NCI-H187 treated with DMSO at 0.1 percent for 48 hours (cell line): ENCODE measurements at regions not wholly inside any gene's neighbourhood (a gene's known extent, or its start where the extent isn't known, plus 50 kb on each side); places are given as distances from the start of the nearest gene placed in this dataset.

ENCODE experiments used
- DNase-seq: peaks from one replicate; lab custom pipeline; 2025; lab: John Stamatoyannopoulos, UW

DNA sequence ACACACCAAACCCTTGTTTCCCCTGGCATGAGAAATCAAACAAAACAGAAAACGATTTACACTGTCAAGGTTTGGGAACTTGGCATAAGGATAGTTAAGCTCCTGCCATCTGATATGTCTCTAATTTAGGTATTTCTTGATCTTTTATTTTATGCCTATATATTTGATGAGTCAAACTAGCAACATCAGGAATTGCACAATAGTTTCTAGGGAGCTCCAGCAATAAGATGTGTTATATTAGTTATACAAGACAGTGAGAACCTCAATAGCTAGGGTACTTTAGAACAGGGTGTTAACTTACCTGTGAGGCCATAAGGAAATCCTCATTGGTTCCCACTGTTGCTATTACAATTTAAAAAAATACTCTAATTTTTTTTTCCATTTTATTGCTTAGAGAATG is 474.2 kb downstream of the GBA3 start:
- DNase-seq, result no peak

- no peak for DNase-seq
Measured at GRCh38 chr4:23166407-23166806, 473.7 kb downstream of the GBA3 start.

DNA sequence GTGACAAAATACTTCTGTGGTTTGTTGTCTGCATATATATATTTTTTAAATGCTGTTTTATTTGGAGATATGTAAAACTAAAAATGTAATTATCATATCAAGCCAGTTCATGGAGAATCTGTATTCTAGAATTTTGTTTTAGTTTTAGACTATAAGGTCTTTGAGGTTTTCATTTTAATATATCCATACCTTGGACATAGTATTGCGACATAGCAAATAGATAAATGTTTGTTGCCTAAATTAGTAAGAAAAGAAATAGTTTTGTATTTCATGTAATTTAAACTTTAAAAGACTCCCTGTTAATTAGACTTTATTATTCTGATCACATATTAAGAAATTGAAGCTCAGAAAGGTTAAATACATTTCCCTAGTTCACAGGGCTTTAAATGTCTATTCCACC is 472.9 kb downstream of the GBA3 start:
- no peak for DNase-seq

- no peak for DNase-seq
Measured at GRCh38 chr4:23163647-23164436, 471.1 kb downstream of the GBA3 start.

GRCh38 chr4:23162275-23162674 is 469.5 kb downstream of the GBA3 start:
- DNase-seq, result no peak

DNA sequence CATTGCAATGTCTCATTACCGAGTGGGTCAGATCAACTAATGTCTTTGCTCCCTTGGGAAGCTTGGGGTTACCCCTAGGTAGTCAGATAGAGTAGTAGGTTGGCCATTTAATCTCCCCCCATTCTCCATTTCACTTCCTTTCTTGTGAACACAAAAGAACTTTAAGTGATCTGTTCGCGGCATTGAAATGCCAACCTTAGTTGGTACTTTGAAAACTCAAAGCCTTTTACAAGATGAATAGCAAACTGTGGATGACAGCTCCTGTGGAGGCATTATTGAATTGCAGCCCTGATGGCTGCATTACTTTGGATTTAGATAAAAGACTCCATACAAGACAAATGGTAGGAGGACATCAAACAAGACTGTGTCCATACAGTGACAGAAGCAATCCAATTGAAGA is 469.1 kb downstream of the GBA3 start:
- no peak for DNase-seq

DNA sequence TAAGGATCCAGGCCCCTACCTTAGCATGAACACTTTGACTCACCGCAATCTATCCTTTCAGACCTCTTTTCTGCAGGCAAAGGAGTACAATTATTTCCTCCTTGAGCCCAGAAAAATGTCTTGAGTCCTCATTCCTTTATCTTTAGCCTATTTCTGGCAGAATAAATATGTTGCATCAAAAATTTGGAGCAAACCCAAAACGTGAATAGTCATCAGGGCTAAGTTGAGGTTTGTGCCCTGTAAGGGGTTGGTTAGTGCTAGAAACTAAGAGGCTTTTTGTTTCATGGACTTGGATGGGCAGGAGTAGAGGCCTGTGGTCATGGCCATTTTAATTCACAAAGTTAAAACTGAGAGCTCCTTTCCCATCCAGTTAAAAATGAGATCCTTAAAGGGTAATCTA is 460.3 kb downstream of the GBA3 start:
- no peak for DNase-seq

DNA sequence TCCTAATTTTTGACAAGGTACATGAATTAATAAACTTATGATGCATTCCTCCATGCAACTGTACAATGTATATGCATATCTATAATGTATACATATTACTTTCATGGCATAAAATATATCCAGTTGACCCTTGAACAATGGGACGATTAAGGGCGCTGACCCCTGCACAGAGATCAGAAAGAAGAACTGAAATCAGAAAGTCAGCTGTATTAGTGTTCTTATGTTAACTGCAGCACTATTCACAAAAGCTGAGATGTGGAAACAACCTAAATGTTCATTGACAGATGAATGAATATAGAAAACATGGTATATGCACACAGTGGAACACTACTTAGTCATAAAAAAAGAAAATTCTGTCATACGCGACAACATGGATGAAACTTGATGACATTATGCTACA is 457.1 kb downstream of the GBA3 start:
- no peak for DNase-seq

DNA sequence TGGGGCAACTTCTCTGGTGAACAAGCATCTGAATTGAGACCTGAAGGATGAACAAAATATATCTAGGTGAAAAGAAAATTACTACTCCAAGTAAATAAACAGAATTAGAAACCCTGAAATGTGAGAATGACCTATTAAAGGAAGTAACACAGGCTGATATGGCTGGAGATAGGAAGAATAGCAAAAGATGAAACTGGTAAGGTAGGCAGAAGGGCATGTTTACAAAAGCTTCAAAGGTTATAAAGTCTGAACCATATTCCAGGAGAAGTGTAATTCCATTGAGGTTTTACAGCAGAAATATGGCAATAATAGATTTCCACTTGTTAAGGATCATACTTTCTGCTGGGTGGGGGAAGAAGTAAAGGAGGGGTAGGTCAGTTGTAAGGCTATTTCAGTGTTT is 452.0 kb downstream of the GBA3 start:
- DNase-seq, result no peak

DNA sequence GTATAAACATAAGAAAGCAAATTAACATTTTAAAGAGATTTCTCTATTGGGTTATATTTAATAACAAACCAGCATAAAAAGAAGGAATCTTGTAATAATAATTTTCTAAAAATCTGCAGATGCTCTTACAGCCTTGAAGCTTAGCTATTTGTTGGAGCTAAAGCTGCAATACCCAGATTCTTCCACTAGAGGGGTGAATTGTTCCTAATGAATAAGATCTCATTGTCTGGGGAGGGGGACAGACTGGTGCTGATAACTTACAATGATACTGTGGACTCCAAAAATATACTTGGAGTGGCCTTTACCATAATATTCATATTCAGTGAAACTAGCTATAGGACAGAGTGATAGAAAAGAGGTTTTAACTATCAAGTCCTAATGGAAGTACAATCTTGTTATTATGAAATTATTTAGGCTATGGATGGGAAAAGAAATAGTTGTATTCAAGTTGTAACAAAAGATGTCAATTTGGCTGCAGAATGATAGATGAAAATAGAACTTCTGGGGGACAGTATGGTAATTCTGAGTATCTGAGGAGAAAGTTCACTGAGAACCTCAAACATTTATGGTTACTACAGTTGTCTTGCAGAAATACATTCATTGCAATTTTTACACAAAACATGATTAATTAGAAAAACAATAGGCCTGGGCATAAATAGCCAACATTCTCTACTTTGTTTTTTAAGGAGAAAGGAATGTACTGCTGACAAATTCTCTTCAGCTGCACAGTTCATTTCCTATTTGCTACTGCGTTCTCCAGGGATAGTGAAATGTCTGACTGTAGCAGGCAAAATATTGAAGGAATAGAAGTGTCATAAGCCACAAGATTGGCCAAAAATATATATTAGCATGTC is 443.3 kb downstream of the GBA3 start:
- DNase-seq, result no peak

DNA sequence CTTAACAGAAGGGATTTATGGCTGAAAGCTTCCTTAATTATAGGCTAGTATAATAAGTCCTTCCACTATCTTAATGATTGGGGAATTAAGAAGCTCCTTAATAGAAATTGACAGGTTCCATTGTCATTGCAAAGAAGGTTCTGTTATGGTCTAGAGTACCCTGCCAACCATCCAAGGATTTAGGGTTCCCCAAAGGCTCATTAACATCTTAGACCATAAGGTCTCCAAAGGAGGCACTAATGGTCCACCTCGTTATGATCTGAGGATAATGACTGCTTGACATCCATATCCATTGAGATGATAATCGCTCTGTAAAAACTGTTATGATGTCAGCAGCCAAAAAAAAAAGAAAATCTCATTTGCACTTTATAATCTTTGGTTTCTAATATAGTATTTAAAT is 441.6 kb downstream of the GBA3 start:
- no peak for DNase-seq

- DNase-seq, result no peak
Measured at GRCh38 chr4:23130845-23131244, 438.1 kb downstream of the GBA3 start.

- DNase-seq, result no peak
Measured at GRCh38 chr4:23125118-23125517, 432.4 kb downstream of the GBA3 start.

DNA sequence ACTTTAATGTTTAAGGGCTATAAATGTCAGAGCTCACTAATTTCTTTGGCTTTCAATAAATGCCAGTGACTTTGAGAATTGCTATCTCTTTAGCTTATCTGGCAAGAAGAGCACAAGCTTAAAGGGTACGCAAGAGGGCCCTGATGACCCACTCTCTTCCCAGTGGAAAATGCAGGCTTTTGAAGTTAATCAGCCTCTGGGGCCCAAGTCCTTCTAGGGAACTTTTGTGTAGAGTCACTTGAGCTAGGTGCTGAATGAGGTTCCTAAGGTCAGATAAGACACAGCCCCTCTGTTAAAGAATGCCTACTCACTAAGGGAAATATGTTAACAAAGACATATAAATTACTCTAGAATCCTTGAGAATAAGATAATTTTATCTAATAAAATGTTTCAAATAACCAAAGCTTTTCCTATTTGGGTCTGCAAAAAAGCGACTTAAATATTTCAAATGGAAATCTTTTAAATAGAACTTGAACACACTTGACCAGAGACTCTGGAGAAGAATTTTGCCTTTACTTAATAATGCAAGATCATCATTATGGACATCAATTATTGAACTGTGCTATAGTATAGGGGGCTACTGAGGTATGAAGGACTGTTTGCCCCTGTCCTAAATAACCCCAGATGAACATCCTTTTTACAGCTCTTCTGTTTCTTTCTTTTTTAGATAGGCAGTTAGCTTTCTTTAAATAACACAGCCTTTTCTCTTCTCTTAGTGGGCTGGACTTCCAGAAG is 430.1 kb downstream of the GBA3 start:
- DNase-seq, result no peak

DNA sequence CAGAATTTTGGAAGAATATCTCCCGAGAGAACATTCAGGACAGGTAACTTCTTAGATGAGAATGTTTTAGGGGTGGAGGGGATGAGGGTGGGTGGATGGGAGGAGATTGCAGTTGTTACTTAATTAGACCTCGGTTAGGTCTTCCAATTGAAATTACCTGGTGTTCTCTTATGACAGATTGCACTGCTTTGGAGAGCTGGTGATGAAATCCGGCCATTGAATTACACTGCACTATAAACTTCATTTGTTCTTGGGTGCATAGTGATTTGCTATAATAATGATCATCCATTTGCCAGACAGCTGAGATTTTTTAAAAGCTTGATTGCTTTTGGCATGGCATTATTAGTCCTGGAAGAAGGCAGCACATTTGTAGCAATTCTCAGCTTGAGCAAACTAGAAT is 427.6 kb downstream of the GBA3 start:
- DNase-seq, result no peak

GRCh38 chr4:23117826-23118225 is 425.1 kb downstream of the GBA3 start:
- no peak for DNase-seq

GRCh38 chr4:23114538-23114937 is 421.8 kb downstream of the GBA3 start:
- no peak for DNase-seq

- no peak for DNase-seq
Measured at GRCh38 chr4:23113104-23113503, 420.4 kb downstream of the GBA3 start.

DNA sequence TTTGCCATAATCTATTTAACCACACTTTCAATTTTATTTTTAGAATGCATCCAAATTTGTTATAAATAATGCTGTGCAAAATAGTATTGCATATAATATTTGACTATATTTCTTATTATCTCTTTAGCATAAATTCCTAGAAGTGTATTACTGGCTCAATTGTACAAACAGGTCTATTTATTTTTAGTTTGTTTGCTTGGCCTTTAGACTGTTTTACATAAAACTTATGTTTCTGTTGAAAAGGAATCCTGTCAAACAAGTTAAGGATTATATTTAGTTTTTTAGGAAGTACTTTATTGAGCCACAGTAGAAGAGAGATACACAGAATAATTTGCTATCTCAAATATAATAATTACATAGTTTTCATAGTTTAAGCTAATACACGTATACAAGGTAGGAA is 413.8 kb downstream of the GBA3 start:
- no peak for DNase-seq

- no peak for DNase-seq
Measured at GRCh38 chr4:23105759-23106370, 413.1 kb downstream of the GBA3 start.

- no peak for DNase-seq
Measured at GRCh38 chr4:23097251-23097650, 404.5 kb downstream of the GBA3 start.

GRCh38 chr4:23091711-23092110 is 399.0 kb downstream of the GBA3 start:
- DNase-seq, result no peak

- no peak for DNase-seq
Measured at GRCh38 chr4:23085249-23085568, 392.5 kb downstream of the GBA3 start.
